Colonic mucosa (tissue), 4 donors: ENCODE measurements at regions not wholly inside any gene's neighbourhood (a gene's known extent, or its start where the extent isn't known, plus 50 kb on each side); places are given as distances from the start of the nearest gene placed in this dataset.

Experiments
- DNase-seq: peaks from one replicate; pipeline ENCODE4 v3.0.0-alpha.2; 2020
- H3K27ac ChIP-seq: fragments of 200-600 bp; one replicate; pipeline ENCODE4 v1.8.0; 2021
- H3K27me3 ChIP-seq: fragments of 200-600 bp; one replicate; pipeline ENCODE4 v1.8.0; 2021
- H3K36me3 ChIP-seq: fragments of 200-600 bp; one replicate; pipeline ENCODE4 v1.8.0; 2021
- H3K4me1 ChIP-seq: fragments of 200-600 bp; one replicate; pipeline ENCODE4 v1.8.0; 2021; ENCODE audit warnings: mild to moderate bottlenecking
- H3K4me3 ChIP-seq: fragments of 200-600 bp; one replicate; pipeline ENCODE4 v1.8.0; 2021
- H3K9ac ChIP-seq, 2 donors: one replicate each; pipeline ENCODE4 v1.7.0; 2013; ENCODE audit warnings: control low read depth in 2 of 2, low read depth in 2 of 2, low read length in 2 of 2
- H3K9me3 ChIP-seq: fragments of 200-600 bp; one replicate; pipeline ENCODE4 v1.8.0; 2021
- CTCF ChIP-seq: fragments of 200-600 bp; IDR thresholded peaks from one replicate; pipeline ENCODE4 v1.8.0; 2022; ENCODE audit warnings: antibody characterized with exemption, mild to moderate bottlenecking
- intact Hi-C: fragments of 100-400 bp; cut with DNase I; formaldehyde crosslinking; loops from one replicate; pipeline ENCODE4 v1.14.1; 2022
- donor health status: healthy.
- donor health status: DM: no; HTN: no; CAD: no.
- donor health status: DM: no; HTN: no; CAD: no.

GRCh38 chr12:125434936-125435443 is 369.8 kb downstream of the AACS start:
- DNase-seq: no peak
- Histone ChIP-seq H3K36me3 (no peaks in the 10 kb centered on the region), H3K4me3 (no peak overlapping the region), H3K27me3 (no peaks in the 10 kb centered on the region), H3K27ac (no peak overlapping the region), H3K9ac (no peak overlapping the region), H3K4me1 (no peaks in the 10 kb centered on the region), H3K9me3 (no peaks in the 10 kb centered on the region)
- TF ChIP-seq CTCF: no peak
- intact Hi-C loops: no loop called here

- no peak overlapping the region for H3K4me3 ChIP-seq
- TF ChIP-seq CTCF: no peak
- intact Hi-C loops: no loop called here
- H3K9me3 ChIP-seq: no peaks in the 10 kb centered on the region
- H3K36me3 ChIP-seq: no peaks in the 10 kb centered on the region
- no peaks in the 10 kb centered on the region for H3K4me1 ChIP-seq
- no peak for DNase-seq
- H3K27ac ChIP-seq: no peak overlapping the region
- no peaks in the 10 kb centered on the region for H3K27me3 ChIP-seq
- no peak overlapping the region for H3K9ac ChIP-seq
Observed at GRCh38 chr12:125435871-125436270, 370.6 kb downstream of the AACS start.

- no peaks in the 10 kb centered on the region for H3K27me3 ChIP-seq
- no peak for TF ChIP-seq CTCF
- no peak overlapping the region for H3K4me3 ChIP-seq
- H3K4me1 ChIP-seq: no peaks in the 10 kb centered on the region
- no peak overlapping the region for H3K9ac ChIP-seq
- intact Hi-C loops: no loop called here
- no peak overlapping the region for H3K27ac ChIP-seq
- DNase-seq: no peak
- no peaks in the 10 kb centered on the region for H3K9me3 ChIP-seq
- no peaks in the 10 kb centered on the region for H3K36me3 ChIP-seq
Observed at GRCh38 chr12:125436686-125437085, 371.5 kb downstream of the AACS start.

GRCh38 chr12:125440399-125440798 is 375.2 kb downstream of the AACS start:
- no peak for TF ChIP-seq CTCF
- H3K9me3 ChIP-seq: no peaks in the 10 kb centered on the region
- intact Hi-C loops: no loop called here

GRCh38 chr12:125443341-125443740 is 378.1 kb downstream of the AACS start:
- no peaks in the 10 kb centered on the region for H3K36me3 ChIP-seq
- DNase-seq: no peak
- intact Hi-C loops: no loop called here
- no peak overlapping the region for H3K9ac ChIP-seq
- H3K4me3 ChIP-seq: no peak overlapping the region
- no peak for TF ChIP-seq CTCF
- H3K9me3 ChIP-seq: no peaks in the 10 kb centered on the region
- H3K4me1 ChIP-seq: no peaks in the 10 kb centered on the region
- no peaks in the 10 kb centered on the region for H3K27me3 ChIP-seq
- no peak overlapping the region for H3K27ac ChIP-seq

More at GRCh38 chr12:125440399-125440798, 375.2 kb downstream of the AACS start:
- Histone ChIP-seq H3K9ac (no peak overlapping the region), H3K27me3 (no peaks in the 10 kb centered on the region), H3K36me3 (no peaks in the 10 kb centered on the region), H3K27ac (no peak overlapping the region), H3K4me3 (no peak overlapping the region), H3K4me1 (no peaks in the 10 kb centered on the region)
- DNase-seq: no peak

GRCh38 chr12:125451408-125451807 is 386.2 kb downstream of the AACS start:
- Histone ChIP-seq H3K9me3 (no peaks in the 10 kb centered on the region), H3K36me3 (no peaks in the 10 kb centered on the region), H3K27me3 (no peaks in the 10 kb centered on the region), H3K4me1 (no peaks in the 10 kb centered on the region), H3K9ac (no peak overlapping the region), H3K27ac (no peak overlapping the region), H3K4me3 (no peak overlapping the region)
- TF ChIP-seq CTCF: no peak
- intact Hi-C loops: no loop called here
- no peak for DNase-seq
